ENCODE measurements at regions not wholly inside any gene's neighbourhood (a gene's known extent, or its start where the extent isn't known, plus 50 kb on each side); places are given as distances from the start of the nearest gene placed in this dataset.
A peak's percentile ranks its signal among the peaks of the same experiment; 100 is the strongest.

- Histone ChIP-seq H3K27me3 (ENCODE audit: control insufficient read depth, insufficient read depth, low read length) (no peaks in the 10 kb centered on the region), H3K4me3 (ENCODE audit: insufficient read depth, low read depth, low read length) (no peak overlapping the region), H3K36me3 (replicated peaks; ENCODE audit: control insufficient read depth, insufficient read depth, low read length) (no peaks in the 10 kb centered on the region)
- DNase-seq = no peak
Observed at GRCh38 chr14:46300765-46301164, 350.8 kb downstream of the RPL10L start.

- H3K36me3 ChIP-seq (replicated peaks; ENCODE audit: control insufficient read depth, insufficient read depth, low read length) = no peaks in the 10 kb centered on the region
- no peak overlapping the region for H3K4me3 ChIP-seq (ENCODE audit: insufficient read depth, low read depth, low read length)
- H3K27me3 ChIP-seq (ENCODE audit: control insufficient read depth, insufficient read depth, low read length) = no peaks in the 10 kb centered on the region
- no peak for DNase-seq
Observed at GRCh38 chr14:46290706-46291105, 360.9 kb downstream of the RPL10L start.

GRCh38 chr14:46279776-46280175 lies 371.8 kb downstream of the RPL10L start:
- Histone ChIP-seq H3K4me3 (ENCODE audit: insufficient read depth, low read depth, low read length) (no peak overlapping the region), H3K36me3 (replicated peaks; ENCODE audit: control insufficient read depth, insufficient read depth, low read length) (no peaks in the 10 kb centered on the region), H3K27me3 (ENCODE audit: control insufficient read depth, insufficient read depth, low read length) (no peaks in the 10 kb centered on the region)
- DNase-seq = no peak

- no peaks in the 10 kb centered on the region for H3K27me3 ChIP-seq (ENCODE audit: control insufficient read depth, insufficient read depth, low read length)
- no peaks in the 10 kb centered on the region for H3K36me3 ChIP-seq (replicated peaks; ENCODE audit: control insufficient read depth, insufficient read depth, low read length)
- H3K4me3 ChIP-seq (ENCODE audit: insufficient read depth, low read depth, low read length) = no peak overlapping the region
- no peak for DNase-seq
Observed at GRCh38 chr14:46279327-46279726, 372.3 kb downstream of the RPL10L start.

DNA sequence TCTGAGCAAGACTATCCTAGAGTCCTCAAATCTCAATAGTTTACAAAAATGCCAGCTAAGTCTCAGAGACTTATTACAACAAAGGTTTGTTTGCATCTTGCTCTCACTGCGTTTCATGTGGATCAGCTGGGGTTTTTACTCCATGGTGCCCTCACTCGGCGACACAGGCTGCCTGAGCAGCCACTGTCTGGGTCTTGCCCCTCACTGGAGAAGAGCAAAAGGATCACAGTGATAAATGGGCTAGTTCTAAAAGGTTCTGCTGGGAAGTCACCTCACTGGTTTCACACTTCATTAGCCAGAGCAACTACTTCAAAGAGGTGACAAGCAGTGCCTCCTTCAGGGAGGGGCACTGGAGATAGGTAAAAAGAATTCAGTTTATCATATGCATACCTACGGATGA lies 392.0 kb downstream of the RPL10L start:
- Histone ChIP-seq H3K4me3 (ENCODE audit: insufficient read depth, low read depth, low read length) (no peak overlapping the region), H3K36me3 (replicated peaks; ENCODE audit: control insufficient read depth, insufficient read depth, low read length) (no peaks in the 10 kb centered on the region), H3K27me3 (ENCODE audit: control insufficient read depth, insufficient read depth, low read length) (no peaks in the 10 kb centered on the region)
- DNase-seq = peak; percentile 2

- H3K4me3 ChIP-seq (ENCODE audit: insufficient read depth, low read depth, low read length) = no peak overlapping the region
- H3K36me3 ChIP-seq (replicated peaks; ENCODE audit: control insufficient read depth, insufficient read depth, low read length) = no peaks in the 10 kb centered on the region
- DNase-seq = no peak
- no peaks in the 10 kb centered on the region for H3K27me3 ChIP-seq (ENCODE audit: control insufficient read depth, insufficient read depth, low read length)
Observed at GRCh38 chr14:46256381-46256780, 395.2 kb downstream of the RPL10L start.

DNA sequence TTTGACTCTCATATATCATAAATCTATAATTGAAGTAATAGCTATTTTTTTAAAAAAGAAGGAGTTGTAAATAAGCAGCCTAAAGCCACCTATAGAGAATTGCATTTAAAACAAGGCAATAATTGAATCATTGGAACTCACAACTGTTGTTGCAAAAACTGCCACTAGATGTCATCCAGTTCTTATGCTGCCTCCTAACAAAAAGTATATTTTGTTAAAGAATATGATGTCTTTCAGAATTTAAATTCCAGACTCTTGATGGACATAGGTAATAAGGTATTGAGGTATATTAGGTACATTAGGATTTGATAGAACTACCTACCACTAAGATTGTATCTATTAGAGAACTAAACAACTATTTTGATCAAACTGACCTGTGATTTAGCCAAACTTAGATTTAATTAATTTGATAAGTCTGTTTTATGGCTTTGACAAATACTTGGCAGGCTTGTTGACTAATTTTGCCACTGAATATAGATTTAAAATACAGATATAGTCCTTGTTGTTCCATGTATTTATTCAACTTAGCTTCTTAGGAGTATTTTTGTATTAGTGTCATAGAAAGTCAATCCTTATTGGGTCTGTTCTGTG lies 401.4 kb downstream of the RPL10L start:
- H3K36me3 ChIP-seq (replicated peaks; ENCODE audit: control insufficient read depth, insufficient read depth, low read length) = no peaks in the 10 kb centered on the region
- H3K4me3 ChIP-seq (ENCODE audit: insufficient read depth, low read depth, low read length) = no peak overlapping the region
- no peaks in the 10 kb centered on the region for H3K27me3 ChIP-seq (ENCODE audit: control insufficient read depth, insufficient read depth, low read length)
- DNase-seq = peak; percentile 3

- Histone ChIP-seq H3K36me3 (replicated peaks; ENCODE audit: control insufficient read depth, insufficient read depth, low read length) (no peaks in the 10 kb centered on the region), H3K4me3 (ENCODE audit: insufficient read depth, low read depth, low read length) (no peak overlapping the region), H3K27me3 (ENCODE audit: control insufficient read depth, insufficient read depth, low read length) (no peaks in the 10 kb centered on the region)
- DNase-seq = no peak
Observed at GRCh38 chr14:46248001-46248630, 403.5 kb downstream of the RPL10L start.

GRCh38 chr14:46245276-46245675 lies 406.3 kb downstream of the RPL10L start:
- no peak for DNase-seq
- Histone ChIP-seq H3K4me3 (ENCODE audit: insufficient read depth, low read depth, low read length) (no peak overlapping the region), H3K27me3 (ENCODE audit: control insufficient read depth, insufficient read depth, low read length) (no peaks in the 10 kb centered on the region), H3K36me3 (replicated peaks; ENCODE audit: control insufficient read depth, insufficient read depth, low read length) (no peaks in the 10 kb centered on the region)

DNA sequence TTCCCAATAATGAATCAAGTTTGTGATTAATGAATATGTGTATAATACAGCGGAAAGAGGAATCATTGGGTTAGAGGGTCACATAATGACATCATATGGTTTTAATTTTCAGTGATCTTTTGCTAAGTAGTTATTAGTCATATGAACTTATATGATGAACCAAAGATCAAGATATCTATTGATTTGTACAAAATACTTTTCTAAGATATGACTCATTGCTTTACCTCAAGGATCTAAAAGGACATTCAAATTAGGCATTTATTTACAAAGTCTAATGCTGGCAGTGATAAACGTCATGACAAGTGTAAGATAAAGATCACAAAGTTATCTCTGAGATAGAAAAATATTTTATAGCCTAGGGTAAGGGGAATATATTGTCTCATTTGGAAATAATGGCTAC lies 417.8 kb downstream of the RPL10L start:
- Histone ChIP-seq H3K36me3 (replicated peaks; ENCODE audit: control insufficient read depth, insufficient read depth, low read length) (no peaks in the 10 kb centered on the region), H3K4me3 (ENCODE audit: insufficient read depth, low read depth, low read length) (no peak overlapping the region), H3K27me3 (ENCODE audit: control insufficient read depth, insufficient read depth, low read length) (no peaks in the 10 kb centered on the region)
- DNase-seq = no peak

DNA sequence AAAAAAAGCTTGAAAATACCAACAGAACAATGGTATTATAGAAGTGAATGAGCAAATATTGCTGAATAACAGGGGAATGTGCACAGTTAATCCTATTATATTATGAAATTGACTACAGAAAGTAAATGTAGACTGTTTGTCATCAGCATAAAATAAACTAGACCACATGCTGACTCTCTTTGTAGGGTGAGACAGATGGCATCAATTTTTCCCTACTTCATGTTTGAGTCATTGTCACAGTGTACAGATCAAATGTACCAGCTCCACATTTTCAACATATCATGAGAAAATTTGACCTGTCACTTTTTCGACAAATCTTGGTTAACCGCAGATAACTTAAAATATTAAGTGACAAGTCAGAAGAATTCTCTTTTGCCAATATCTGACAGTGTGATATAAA lies 421.0 kb downstream of the RPL10L start:
- no peak overlapping the region for H3K4me3 ChIP-seq (ENCODE audit: insufficient read depth, low read depth, low read length)
- H3K36me3 ChIP-seq (replicated peaks; ENCODE audit: control insufficient read depth, insufficient read depth, low read length) = no peaks in the 10 kb centered on the region
- no peaks in the 10 kb centered on the region for H3K27me3 ChIP-seq (ENCODE audit: control insufficient read depth, insufficient read depth, low read length)
- no peak for DNase-seq

DNA sequence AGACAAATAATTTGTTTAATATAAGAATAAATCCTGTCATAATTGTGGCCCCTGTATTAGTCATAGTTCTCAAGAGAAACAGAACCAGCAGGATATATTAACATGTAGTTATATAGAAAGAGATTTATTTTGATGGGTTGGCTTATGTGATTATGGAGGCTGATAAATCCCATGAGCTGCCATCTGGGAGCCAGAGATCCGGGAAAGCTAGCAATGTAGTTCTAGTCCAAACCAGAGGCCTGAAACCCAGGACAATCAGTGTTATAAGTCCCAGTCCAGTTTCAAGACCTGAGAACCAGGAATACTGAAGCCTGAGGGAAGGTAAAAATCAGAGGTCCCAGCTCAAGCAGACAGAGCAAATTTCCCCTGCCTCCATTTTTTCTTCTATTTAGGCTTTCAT lies 435.8 kb downstream of the RPL10L start:
- H3K27me3 ChIP-seq (ENCODE audit: control insufficient read depth, insufficient read depth, low read length) = no peaks in the 10 kb centered on the region
- no peak overlapping the region for H3K4me3 ChIP-seq (ENCODE audit: insufficient read depth, low read depth, low read length)
- DNase-seq = no peak
- no peaks in the 10 kb centered on the region for H3K36me3 ChIP-seq (replicated peaks; ENCODE audit: control insufficient read depth, insufficient read depth, low read length)

DNA sequence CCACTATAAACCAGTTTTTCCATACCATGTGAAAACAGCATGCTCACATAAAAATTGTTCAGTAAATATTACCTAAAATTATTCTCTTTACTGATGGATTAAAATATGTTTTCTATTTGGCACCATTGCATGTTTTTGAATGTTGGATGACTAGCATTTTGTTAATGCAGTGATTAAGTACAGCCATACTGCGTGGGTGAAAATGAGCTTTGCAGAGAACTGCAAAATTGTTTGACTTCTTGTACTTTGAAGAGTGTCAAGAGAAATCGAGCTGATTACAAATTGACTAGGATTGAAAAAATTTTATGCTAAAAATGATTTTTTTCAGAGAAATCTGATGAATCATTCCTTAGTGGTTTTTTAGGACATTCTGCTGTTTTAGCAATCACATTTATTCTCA lies 452.9 kb downstream of the RPL10L start:
- Histone ChIP-seq H3K36me3 (replicated peaks; ENCODE audit: control insufficient read depth, insufficient read depth, low read length) (no peaks in the 10 kb centered on the region), H3K27me3 (ENCODE audit: control insufficient read depth, insufficient read depth, low read length) (no peaks in the 10 kb centered on the region), H3K4me3 (ENCODE audit: insufficient read depth, low read depth, low read length) (no peak overlapping the region)
- DNase-seq = no peak

DNA sequence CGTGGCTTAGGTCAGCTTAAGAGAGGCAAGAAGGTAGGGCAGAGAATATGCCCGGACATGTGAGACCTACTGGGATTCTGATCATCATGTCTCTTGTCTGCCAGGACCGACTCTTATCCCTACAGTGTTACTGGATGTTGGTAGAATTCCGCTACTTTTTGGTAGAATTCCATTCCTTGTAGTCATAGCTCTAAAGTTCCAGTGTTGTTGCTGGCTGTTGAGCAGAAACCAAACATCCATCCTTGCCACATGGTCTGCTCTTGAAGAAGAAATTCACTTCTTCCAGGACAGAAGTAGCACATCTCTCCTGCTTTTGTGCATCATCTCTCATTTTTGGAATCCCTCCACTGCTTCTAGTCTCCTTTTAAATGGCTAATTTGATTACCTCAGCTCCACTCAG lies 453.7 kb downstream of the RPL10L start:
- Histone ChIP-seq H3K36me3 (replicated peaks; ENCODE audit: control insufficient read depth, insufficient read depth, low read length) (no peaks in the 10 kb centered on the region), H3K4me3 (ENCODE audit: insufficient read depth, low read depth, low read length) (no peak overlapping the region)
- no peak for DNase-seq

More for the DNA sequence above, 453.7 kb downstream of the RPL10L start:
- H3K27me3 ChIP-seq (ENCODE audit: control insufficient read depth, insufficient read depth, low read length) = no peaks in the 10 kb centered on the region
